H9 (cell line): ENCODE measurements at regions not wholly inside any gene's neighbourhood (a gene's known extent, or its start where the extent isn't known, plus 50 kb on each side); places are given as distances from the start of the nearest gene placed in this dataset.

ENCODE experiments used
- DNase-seq: peaks from one replicate; pipeline ENCODE4 v3.0.0-alpha.2; 2017
- H2AFZ ChIP-seq: one replicate; pipeline ENCODE4 v1.6.1; 2013; ENCODE audit warnings: mild to moderate bottlenecking, low read length, control low read depth, moderate library complexity
- H2AK5ac ChIP-seq: 2 replicates; pipeline ENCODE4 v1.6.1; 2013; ENCODE audit warnings: low read length, control low read depth, mixed read lengths; ENCODE audit not compliant: insufficient read length
- H2BK120ac ChIP-seq: one replicate; pipeline ENCODE4 v1.6.1; 2013; ENCODE audit warnings: low read depth, mild to moderate bottlenecking, low read length, control low read depth, inconsistent platforms; ENCODE audit not compliant: poor library complexity, severe bottlenecking
- H2BK12ac ChIP-seq: 2 replicates; pipeline ENCODE4 v1.6.1; 2013; ENCODE audit warnings: low read length, control low read depth, mixed read lengths, low read depth; ENCODE audit not compliant: insufficient read length
- H2BK15ac ChIP-seq: 2 replicates; pipeline ENCODE4 v1.6.1; 2013; ENCODE audit warnings: low read depth, low read length, control low read depth
- H2BK20ac ChIP-seq: one replicate; pipeline ENCODE4 v1.6.1; 2013; ENCODE audit warnings: low read depth, mild to moderate bottlenecking, low read length, control low read depth, inconsistent platforms; ENCODE audit not compliant: poor library complexity, severe bottlenecking
- H2BK5ac ChIP-seq: 2 replicates; pipeline ENCODE4 v1.6.1; 2013; ENCODE audit warnings: low read length, control low read depth, mixed read lengths; ENCODE audit not compliant: insufficient read length
- H3K14ac ChIP-seq: 2 replicates; pipeline ENCODE4 v1.6.1; 2013; ENCODE audit warnings: low read length, control low read depth; ENCODE audit not compliant: insufficient read depth
- H3K18ac ChIP-seq: 2 replicates; pipeline ENCODE4 v1.6.1; 2013; ENCODE audit warnings: low read depth, mild to moderate bottlenecking, mixed read lengths, low read length, control low read depth; ENCODE audit not compliant: insufficient read length
- H3K23ac ChIP-seq: 2 replicates; pipeline ENCODE4 v1.6.1; 2013; ENCODE audit warnings: low read length, control low read depth, mixed read lengths, low read depth; ENCODE audit not compliant: insufficient read length
- H3K23me2 ChIP-seq: 2 replicates; pipeline ENCODE4 v1.6.1; 2013; ENCODE audit warnings: low read depth, mild to moderate bottlenecking, mixed read lengths, low read length, control low read depth; ENCODE audit not compliant: insufficient read length, poor library complexity, severe bottlenecking
- H3K27ac ChIP-seq: 2 replicates; pipeline ENCODE4 v1.5.1; 2013; ENCODE audit warnings: low read length, control low read depth, mixed read lengths, low read depth; ENCODE audit not compliant: insufficient read length
- H3K27me3 ChIP-seq: 2 replicates; pipeline ENCODE4 v1.6.1; 2013; ENCODE audit warnings: low read length, control low read depth, inconsistent platforms; ENCODE audit not compliant: insufficient read depth
- H3K4ac ChIP-seq: 2 replicates; pipeline ENCODE4 v1.6.1; 2013; ENCODE audit warnings: low read depth, mild to moderate bottlenecking, control low read depth, inconsistent platforms, low read length, moderate library complexity
- H3K4me1 ChIP-seq: 2 replicates; pipeline ENCODE4 v1.6.1; 2013; ENCODE audit warnings: low read length, control low read depth, inconsistent platforms; ENCODE audit not compliant: insufficient read depth
- H3K4me2 ChIP-seq: 2 replicates; pipeline ENCODE4 v1.6.1; 2013; ENCODE audit warnings: low read length, control low read depth, mixed read lengths; ENCODE audit not compliant: insufficient read length, insufficient read depth
- H3K56ac ChIP-seq: 2 replicates; pipeline ENCODE4 v1.6.1; 2013; ENCODE audit warnings: low read depth, mild to moderate bottlenecking, mixed read lengths, low read length, control low read depth; ENCODE audit not compliant: insufficient read length
- H3K79me1 ChIP-seq: 2 replicates; pipeline ENCODE4 v1.6.1; 2013; ENCODE audit warnings: low read depth, mild to moderate bottlenecking, moderate library complexity, low read length, control low read depth, inconsistent platforms; ENCODE audit not compliant: insufficient read depth, poor library complexity, severe bottlenecking
- H3K79me2 ChIP-seq: 2 replicates; pipeline ENCODE4 v1.6.1; 2013; ENCODE audit warnings: low read length, control low read depth, inconsistent platforms; ENCODE audit not compliant: insufficient read depth
- H3K9ac ChIP-seq: 2 replicates; pipeline ENCODE4 v1.6.1; 2013; ENCODE audit warnings: low read length, control low read depth, mixed read lengths; ENCODE audit not compliant: insufficient read length; ENCODE audit errors: extremely low read depth
- H3K9me3 ChIP-seq: one replicate; pipeline ENCODE4 v1.6.1; 2013; ENCODE audit warnings: low read depth, low read length, inconsistent platforms; ENCODE audit not compliant: control insufficient read depth
- H3T11ph ChIP-seq: one replicate; pipeline ENCODE4 v1.6.1; 2013; ENCODE audit warnings: mild to moderate bottlenecking, low read length, control low read depth, inconsistent platforms
- H4K20me1 ChIP-seq: one replicate; pipeline ENCODE4 v1.6.1; 2013; ENCODE audit not compliant: control insufficient read depth, insufficient read length, insufficient read depth
- H4K5ac ChIP-seq: 2 replicates; pipeline ENCODE4 v1.6.1; 2013; ENCODE audit warnings: low read depth, mild to moderate bottlenecking, mixed read lengths, low read length, control low read depth; ENCODE audit not compliant: insufficient read length
- H4K8ac ChIP-seq: replicated peaks from 2 replicates; pipeline ENCODE4 v1.6.1; 2013; ENCODE audit warnings: low read length, control low read depth, mixed read lengths, low read depth; ENCODE audit not compliant: insufficient read length
- H4K91ac ChIP-seq: 2 replicates; pipeline ENCODE4 v1.6.1; 2013; ENCODE audit warnings: low read depth, mild to moderate bottlenecking, moderate library complexity, mixed read lengths, low read length, control low read depth; ENCODE audit not compliant: insufficient read length
- H3K27ac Mint-ChIP-seq, 3 experiments: 2 replicates in 2 of 3; 3 replicates in 1 of 3; pipeline ENCODE4 v1.8.0; 2020 to 2021; ENCODE audit warnings: mixed read lengths in 3 of 3, mild to moderate bottlenecking in 1 of 3, moderate library complexity in 1 of 3
- H3K27me3 Mint-ChIP-seq: 2 replicates; pipeline ENCODE4 v1.8.0; 2021; ENCODE audit warnings: low read depth, mild to moderate bottlenecking, moderate library complexity, mixed read lengths
- H3K36me3 Mint-ChIP-seq, 3 experiments: 2 replicates in 2 of 3; 3 replicates in 1 of 3; pipeline ENCODE4 v1.8.0; 2020 to 2021; ENCODE audit warnings: low read depth in 3 of 3, mixed read lengths in 3 of 3; ENCODE audit not compliant: insufficient read depth in 1 of 3
- H3K4me1 Mint-ChIP-seq, 2 experiments: 2 replicates each; pipeline ENCODE4 v1.8.0; 2020; ENCODE audit warnings: mixed read lengths in 2 of 2
- H3K4me3 Mint-ChIP-seq, 2 experiments: 2 replicates in 1 of 2; 3 replicates in 1 of 2; pipeline ENCODE4 v1.8.0; 2020 to 2021; ENCODE audit warnings: mild to moderate bottlenecking in 2 of 2, mixed read lengths in 2 of 2, moderate library complexity in 1 of 2
- H3K9me3 Mint-ChIP-seq, 2 experiments: 2 replicates in 1 of 2; 3 replicates in 1 of 2; pipeline ENCODE4 v1.8.0; 2020; ENCODE audit warnings: mild to moderate bottlenecking in 2 of 2, mixed read lengths in 2 of 2, moderate library complexity in 1 of 2
- WGBS: extraction: QIAGEN DNeasy Blood & Tissue Kit; methylation state at CpG from one replicate; pipeline ENCODE4 v1.1.7; 2013; ENCODE audit warnings: missing lambda C conversion rate, low lambda C conversion rate, mixed read lengths; ENCODE audit not compliant: insufficient read length; ENCODE audit errors: extremely low coverage; 5-methylcytosine and 5-hydroxymethylcytosine counted together
- TF ChIP-seq, protein P1 (sequence below): fragments of 200-600 bp; sonication (generic); conservative IDR thresholded peaks from 3 replicates; pipeline ENCODE4 v1.8.0; 2021; ENCODE audit warnings: antibody characterized with exemption, mild to moderate bottlenecking

DNA sequence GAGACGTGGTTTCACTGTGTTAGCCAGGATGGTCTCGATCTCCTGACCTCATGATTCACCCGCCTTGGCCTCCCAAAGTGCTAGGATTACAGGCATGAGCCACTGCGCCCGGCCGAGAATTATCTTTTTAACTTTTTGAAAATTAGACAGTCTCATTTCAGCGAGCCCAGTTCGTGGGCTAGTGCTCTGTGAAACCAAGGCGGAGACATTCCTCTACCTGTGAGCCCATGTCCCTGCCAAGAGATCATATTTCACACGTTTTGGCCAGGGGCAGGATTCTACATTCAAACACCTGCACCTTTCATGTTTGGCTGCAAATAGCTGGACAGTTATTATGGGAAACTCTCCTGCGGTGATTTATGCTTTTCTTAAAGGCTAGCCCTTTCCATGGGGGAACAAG lies 60.3 kb downstream of the IRAG1 start:
- DNase-seq = peak; percentile 18
- H3K9ac ChIP-seq = no peak overlapping the region
- no peaks in the 10 kb centered on the region for H4K20me1 ChIP-seq
- no peak overlapping the region for H2BK12ac ChIP-seq
- H2BK20ac ChIP-seq = no peak overlapping the region
- H2BK120ac ChIP-seq = no peak overlapping the region
- H3K4me3 Mint-ChIP-seq = no peak overlapping the region
- H4K5ac ChIP-seq = no peak overlapping the region
- no peak overlapping the region for H2AFZ ChIP-seq
- H3K56ac ChIP-seq = no peak overlapping the region
- H2BK5ac ChIP-seq = no peak overlapping the region
- no peaks in the 10 kb centered on the region for H3K79me1 ChIP-seq
- TF ChIP-seq, protein P1, sequence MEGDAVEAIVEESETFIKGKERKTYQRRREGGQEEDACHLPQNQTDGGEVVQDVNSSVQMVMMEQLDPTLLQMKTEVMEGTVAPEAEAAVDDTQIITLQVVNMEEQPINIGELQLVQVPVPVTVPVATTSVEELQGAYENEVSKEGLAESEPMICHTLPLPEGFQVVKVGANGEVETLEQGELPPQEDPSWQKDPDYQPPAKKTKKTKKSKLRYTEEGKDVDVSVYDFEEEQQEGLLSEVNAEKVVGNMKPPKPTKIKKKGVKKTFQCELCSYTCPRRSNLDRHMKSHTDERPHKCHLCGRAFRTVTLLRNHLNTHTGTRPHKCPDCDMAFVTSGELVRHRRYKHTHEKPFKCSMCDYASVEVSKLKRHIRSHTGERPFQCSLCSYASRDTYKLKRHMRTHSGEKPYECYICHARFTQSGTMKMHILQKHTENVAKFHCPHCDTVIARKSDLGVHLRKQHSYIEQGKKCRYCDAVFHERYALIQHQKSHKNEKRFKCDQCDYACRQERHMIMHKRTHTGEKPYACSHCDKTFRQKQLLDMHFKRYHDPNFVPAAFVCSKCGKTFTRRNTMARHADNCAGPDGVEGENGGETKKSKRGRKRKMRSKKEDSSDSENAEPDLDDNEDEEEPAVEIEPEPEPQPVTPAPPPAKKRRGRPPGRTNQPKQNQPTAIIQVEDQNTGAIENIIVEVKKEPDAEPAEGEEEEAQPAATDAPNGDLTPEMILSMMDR = no peak
- no peak overlapping the region for H3K27ac Mint-ChIP-seq
- H3K4me1 ChIP-seq = no peaks in the 10 kb centered on the region; the same call in 1 of the 2 replicates
- no peak overlapping the region for H2BK15ac ChIP-seq
- H3K23ac ChIP-seq = no peak overlapping the region
- no peaks in the 10 kb centered on the region for H3K27me3 ChIP-seq
- no peak overlapping the region for H3K14ac ChIP-seq
- no peak overlapping the region for H3T11ph ChIP-seq
- no peak overlapping the region for H3K4ac ChIP-seq
- H3K79me2 ChIP-seq = no peaks in the 10 kb centered on the region
- H3K18ac ChIP-seq = no peak overlapping the region
- no peak overlapping the region for H2AK5ac ChIP-seq
- no peaks in the 10 kb centered on the region for H3K9me3 Mint-ChIP-seq
- no peaks in the 10 kb centered on the region; the same call in 1 of the 2 replicates for H3K27me3 Mint-ChIP-seq
- no peak overlapping the region for H3K27ac ChIP-seq
- H3K36me3 Mint-ChIP-seq = no peaks in the 10 kb centered on the region
- H3K4me1 Mint-ChIP-seq = peaks cover 11 to 18% of the 10 kb centered on the region in 2 experiments
- H4K91ac ChIP-seq = no peak overlapping the region
- no CpG with 5 or more reads among the region's 11 CpGs for WGBS
- no peak overlapping the region for H4K8ac ChIP-seq
- no peak overlapping the region for H3K4me2 ChIP-seq
- no peaks in the 10 kb centered on the region for H3K23me2 ChIP-seq
- no peaks in the 10 kb centered on the region for H3K9me3 ChIP-seq
